SJCRH30 (cell line): ENCODE measurements at regions not wholly inside any gene's neighbourhood (a gene's known extent, or its start where the extent isn't known, plus 50 kb on each side); places are given as distances from the start of the nearest gene placed in this dataset.

Experiments used
- DNase-seq, 2 experiments: peaks; one replicate each; pipeline ENCODE4 v3.0.0-alpha.2; 2015 to 2020
- H3K27ac ChIP-seq: fragments of 250-450 bp; sonication (Bioruptor Pico); 2 replicates; pipeline ENCODE4 v1.5.1; 2020; ENCODE audit warnings: mild to moderate bottlenecking, moderate library complexity
- H3K27me3 ChIP-seq: fragments of 250-450 bp; sonication (Bioruptor Pico); 2 replicates; pipeline ENCODE4 v1.5.1; 2020; ENCODE audit warnings: mild to moderate bottlenecking, moderate library complexity
- H3K36me3 ChIP-seq: fragments of 250-450 bp; sonication (Bioruptor Pico); 2 replicates; pipeline ENCODE4 v1.5.1; 2020; ENCODE audit warnings: mild to moderate bottlenecking, moderate library complexity
- H3K4me1 ChIP-seq: fragments of 250-450 bp; sonication (Bioruptor Pico); 2 replicates; pipeline ENCODE4 v1.5.1; 2020; ENCODE audit warnings: mild to moderate bottlenecking, moderate library complexity
- H3K4me3 ChIP-seq: fragments of 250-450 bp; sonication (Bioruptor Pico); 2 replicates; pipeline ENCODE4 v1.5.1; 2020; ENCODE audit warnings: mild to moderate bottlenecking, moderate library complexity
- H3K9me3 ChIP-seq: fragments of 250-450 bp; sonication (Bioruptor Pico); replicated peaks from 2 replicates; pipeline ENCODE4 v1.5.1; 2020; ENCODE audit warnings: mild to moderate bottlenecking, moderate library complexity

GRCh38 chr13:40318366-40318765 is 348.1 kb downstream of the FOXO1 start:
- 0 out of 2 replicates have a peak, but pooled peaks cover 3% of the 10 kb centered on the region for H3K9me3 ChIP-seq
- no peak overlapping the region for H3K27ac ChIP-seq
- H3K27me3 ChIP-seq: no peaks in the 10 kb centered on the region
- DNase-seq: peak; percentile 96 to 98
- peaks cover 15% of the 10 kb centered on the region for H3K4me1 ChIP-seq
- H3K36me3 ChIP-seq: no peaks in the 10 kb centered on the region
- no peak overlapping the region for H3K4me3 ChIP-seq

DNA sequence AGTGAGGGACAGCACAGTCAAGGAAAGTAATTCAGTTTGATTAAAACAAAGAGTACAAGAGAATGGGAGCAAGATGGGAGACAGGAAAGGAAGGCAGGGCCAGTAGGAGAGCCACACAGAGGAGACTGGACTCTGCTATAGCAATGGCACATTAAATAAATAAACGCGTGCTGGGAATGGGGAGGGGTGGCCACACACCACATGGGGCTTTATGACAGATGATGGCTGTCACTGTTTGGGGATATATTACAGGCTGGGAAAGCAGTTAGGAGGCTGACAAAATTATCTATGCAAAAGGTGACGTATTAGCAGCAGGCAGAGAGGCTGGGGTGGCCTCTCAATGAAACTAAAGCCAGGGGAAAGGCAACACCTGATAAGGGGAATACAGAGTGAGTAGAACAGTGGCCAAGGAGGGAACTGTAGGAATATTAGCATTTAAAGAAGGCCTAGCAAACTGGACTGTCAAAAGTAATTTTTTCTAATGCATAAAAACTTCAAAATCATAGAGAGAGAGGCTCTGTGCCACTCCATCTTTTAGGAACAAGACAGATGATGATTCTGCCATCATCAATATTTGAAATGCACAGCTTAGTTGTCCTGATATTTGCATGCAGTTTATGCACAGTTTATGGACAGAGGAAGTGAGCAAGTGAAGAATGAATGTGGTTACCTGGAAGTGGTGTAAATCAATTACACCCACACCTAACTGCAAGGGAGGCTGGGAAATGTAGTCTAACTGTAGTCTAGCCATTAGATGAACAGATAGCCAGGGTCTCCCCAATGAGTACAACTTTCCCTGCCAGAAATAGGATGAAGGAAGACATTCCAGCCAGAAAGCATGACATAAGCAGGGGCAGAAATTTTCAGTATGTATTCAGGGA is 346.5 kb downstream of the FOXO1 start:
- Histone ChIP-seq H3K36me3 (no peaks in the 10 kb centered on the region), H3K9me3 (peaks cover 9% of the 10 kb centered on the region), H3K4me3 (no peak overlapping the region), H3K27ac (no peak overlapping the region), H3K4me1 (peaks cover 15% of the 10 kb centered on the region), H3K27me3 (no peaks in the 10 kb centered on the region)
- DNase-seq: no peak

DNA sequence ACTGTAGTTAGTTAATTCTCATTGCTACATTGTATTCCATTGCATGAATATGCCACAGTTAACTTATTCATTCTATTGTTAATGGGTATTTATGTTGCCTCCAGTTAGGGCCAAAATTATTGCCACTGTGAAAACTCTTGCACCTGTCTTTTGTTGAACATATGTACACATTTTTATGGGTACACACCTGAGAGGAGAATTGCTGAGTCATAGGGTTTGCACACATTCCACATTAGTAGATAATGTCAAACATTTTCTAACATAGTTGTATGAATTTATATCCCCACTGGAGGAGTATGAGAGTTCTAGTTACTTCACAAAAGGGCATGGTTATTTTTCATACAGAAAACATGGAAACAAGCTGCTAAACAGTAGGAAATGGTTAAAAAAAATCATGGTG is 338.4 kb downstream of the FOXO1 start:
- H3K36me3 ChIP-seq: no peaks in the 10 kb centered on the region
- H3K9me3 ChIP-seq: peaks cover 16% of the 10 kb centered on the region
- DNase-seq: no peak
- H3K4me1 ChIP-seq: peaks cover 4% of the 10 kb centered on the region; the same call in 1 of the 2 replicates
- H3K4me3 ChIP-seq: no peak overlapping the region
- H3K27me3 ChIP-seq: no peaks in the 10 kb centered on the region
- no peak overlapping the region for H3K27ac ChIP-seq

DNA sequence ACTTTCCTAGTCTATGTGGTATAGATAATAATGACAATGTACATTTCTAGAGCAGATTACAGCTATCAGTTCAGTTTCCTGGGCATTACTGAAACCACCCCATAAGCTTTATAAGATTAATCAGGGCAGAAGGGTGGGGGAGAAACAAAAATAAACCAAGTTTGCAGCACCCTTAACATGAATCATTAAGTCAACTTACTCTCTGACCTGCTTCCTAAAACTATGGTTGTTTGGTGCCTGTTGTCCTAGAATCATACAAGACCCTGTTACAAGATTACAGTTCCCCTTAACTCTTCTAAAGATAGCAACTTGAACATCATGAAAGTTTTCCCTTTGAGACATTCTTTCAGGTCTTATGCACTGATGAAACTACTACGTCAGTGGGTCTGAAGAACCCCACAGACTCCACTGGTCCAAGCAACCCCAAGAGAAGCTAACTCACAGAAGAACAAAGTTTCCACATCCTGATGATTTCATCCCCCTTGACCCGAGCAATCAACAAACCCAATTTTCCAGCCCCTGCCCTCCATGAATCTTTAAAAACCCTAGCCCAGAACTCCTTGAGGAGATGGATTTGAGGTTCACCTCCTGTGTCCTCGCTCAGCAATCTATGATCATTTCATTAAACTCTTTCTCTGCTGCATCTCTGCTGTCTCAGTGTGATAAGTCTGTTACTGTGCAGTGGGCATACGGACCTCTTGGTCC is 336.5 kb downstream of the FOXO1 start:
- H3K27me3 ChIP-seq: no peaks in the 10 kb centered on the region
- peaks cover 4% of the 10 kb centered on the region; the same call in 1 of the 2 replicates for H3K4me1 ChIP-seq
- no peak for DNase-seq
- H3K27ac ChIP-seq: no peak overlapping the region
- peaks cover 8% of the 10 kb centered on the region for H3K9me3 ChIP-seq
- no peaks in the 10 kb centered on the region for H3K36me3 ChIP-seq
- no peak overlapping the region for H3K4me3 ChIP-seq

GRCh38 chr13:40330950-40331349 is 335.5 kb downstream of the FOXO1 start:
- H3K4me1 ChIP-seq: peaks cover 4% of the 10 kb centered on the region; the same call in 1 of the 2 replicates
- DNase-seq: no peak
- H3K27ac ChIP-seq: no peak overlapping the region
- H3K27me3 ChIP-seq: no peaks in the 10 kb centered on the region
- H3K4me3 ChIP-seq: no peak overlapping the region
- H3K9me3 ChIP-seq: peaks cover 7% of the 10 kb centered on the region
- H3K36me3 ChIP-seq: no peaks in the 10 kb centered on the region

GRCh38 chr13:40331802-40332201 is 334.6 kb downstream of the FOXO1 start:
- peaks cover 5% of the 10 kb centered on the region for H3K9me3 ChIP-seq
- DNase-seq: no peak
- no peak overlapping the region for H3K4me3 ChIP-seq
- no peaks in the 10 kb centered on the region for H3K27me3 ChIP-seq
- peaks cover 4% of the 10 kb centered on the region; the same call in 1 of the 2 replicates for H3K4me1 ChIP-seq
- no peak overlapping the region for H3K27ac ChIP-seq
- no peaks in the 10 kb centered on the region for H3K36me3 ChIP-seq

DNA sequence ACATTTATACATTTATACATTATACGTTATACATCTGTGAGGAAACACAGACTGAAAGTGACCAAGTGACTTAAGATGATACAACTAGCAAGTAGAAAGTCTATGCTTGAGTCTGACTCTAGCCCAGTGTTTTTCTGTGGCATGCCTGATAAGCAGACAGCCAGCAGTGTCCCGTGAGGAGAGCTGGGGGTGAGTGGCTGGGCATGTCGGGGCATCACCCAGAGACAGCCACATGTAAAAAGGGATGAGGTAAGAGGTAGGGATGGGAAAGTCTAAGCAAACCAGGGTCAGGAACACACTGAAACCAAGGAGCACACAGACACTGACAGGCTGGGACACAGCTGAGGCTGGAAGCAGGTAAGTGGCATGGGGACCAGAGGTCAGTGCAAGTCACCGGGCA is 333.2 kb downstream of the FOXO1 start:
- Histone ChIP-seq H3K9me3 (no peaks in the 10 kb centered on the region), H3K27me3 (no peaks in the 10 kb centered on the region), H3K36me3 (no peaks in the 10 kb centered on the region), H3K4me3 (no peak overlapping the region), H3K27ac (no peak overlapping the region), H3K4me1 (peaks cover 4% of the 10 kb centered on the region; the same call in 1 of the 2 replicates)
- peak in 1 of 2 experiments; percentile 2 for DNase-seq

- H3K36me3 ChIP-seq: no peaks in the 10 kb centered on the region
- H3K4me1 ChIP-seq: peaks cover 4% of the 10 kb centered on the region; the same call in 1 of the 2 replicates
- no peak overlapping the region for H3K27ac ChIP-seq
- no peaks in the 10 kb centered on the region for H3K27me3 ChIP-seq
- peak in 1 of 2 experiments; percentile 1 for DNase-seq
- no peaks in the 10 kb centered on the region for H3K9me3 ChIP-seq
- no peak overlapping the region for H3K4me3 ChIP-seq
Observed at GRCh38 chr13:40334031-40334430, 332.4 kb downstream of the FOXO1 start.

DNA sequence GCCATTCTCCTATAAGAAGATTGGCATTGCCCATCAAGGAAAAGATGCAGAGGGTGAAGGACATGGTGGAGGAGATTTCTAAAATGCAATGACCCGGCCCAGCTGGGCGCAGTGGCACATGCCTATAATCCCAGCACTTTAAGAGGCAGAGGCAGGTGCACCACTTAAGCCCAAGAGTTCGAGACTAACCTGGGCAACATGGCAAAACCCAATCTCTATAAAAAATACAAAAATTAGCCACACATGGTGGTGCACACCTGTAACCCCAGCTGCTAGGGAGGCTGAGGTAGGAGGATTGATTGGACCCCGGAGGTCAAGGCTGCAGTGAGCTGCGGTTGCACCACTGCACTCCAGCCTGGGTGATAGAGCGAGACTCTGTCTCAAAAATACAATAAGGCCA is 331.8 kb downstream of the FOXO1 start:
- H3K9me3 ChIP-seq: no peaks in the 10 kb centered on the region
- DNase-seq: peak in 1 of 2 experiments; percentile 1
- H3K36me3 ChIP-seq: no peaks in the 10 kb centered on the region

DNA sequence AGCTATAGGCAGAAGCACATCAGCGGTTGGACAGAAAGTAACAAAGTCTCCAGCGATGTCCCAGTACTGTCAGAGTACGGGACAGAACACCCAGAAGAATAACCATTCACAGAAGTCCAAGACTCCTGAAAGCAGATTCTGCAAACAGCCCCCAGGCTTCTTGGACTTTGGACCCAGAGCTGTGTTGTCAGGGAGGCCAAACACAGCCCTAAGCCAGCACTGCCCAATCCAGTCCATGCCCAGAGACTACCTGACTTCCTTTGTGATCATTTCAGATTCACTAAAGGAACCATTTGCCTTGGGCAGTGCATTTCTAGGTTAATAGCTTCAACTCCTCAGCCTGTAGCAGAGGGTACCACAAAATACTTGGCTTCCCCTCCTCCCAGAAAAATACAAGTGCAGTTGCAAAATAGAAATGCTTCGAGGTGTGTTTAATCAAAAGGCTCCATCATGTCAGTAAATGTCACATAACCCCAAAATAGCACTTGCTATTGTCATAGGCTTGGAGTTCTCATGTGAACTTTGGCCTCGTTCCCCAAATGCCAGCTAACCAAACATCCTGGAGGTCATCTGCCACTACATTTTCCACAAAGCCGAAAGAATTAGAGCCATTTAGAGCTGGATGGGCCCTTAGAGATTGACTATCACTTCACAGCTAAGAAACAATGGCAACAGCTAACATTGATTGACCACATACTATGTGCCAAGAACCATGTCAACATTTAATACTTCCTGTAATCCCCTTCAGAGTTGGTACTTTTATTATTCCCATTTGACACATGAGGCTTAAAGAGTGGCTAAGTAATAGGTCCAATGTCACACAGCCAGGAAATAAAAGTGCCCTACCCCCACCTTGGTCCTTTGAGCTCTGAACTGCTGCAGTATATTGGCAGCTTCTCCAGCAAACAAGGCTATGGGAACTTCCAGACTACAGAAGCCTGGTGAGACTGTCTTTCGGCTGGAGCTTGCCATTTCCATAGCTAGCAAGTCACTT is 329.9 kb downstream of the FOXO1 start:
- Histone ChIP-seq H3K36me3 (no peaks in the 10 kb centered on the region), H3K9me3 (no peaks in the 10 kb centered on the region), H3K27me3 (no peaks in the 10 kb centered on the region), H3K27ac (no peak overlapping the region), H3K4me3 (no peak overlapping the region), H3K4me1 (peaks cover 14% of the 10 kb centered on the region)
- DNase-seq: no peak

More for the DNA sequence above, 331.8 kb downstream of the FOXO1 start:
- Histone ChIP-seq H3K27ac (no peak overlapping the region), H3K27me3 (no peaks in the 10 kb centered on the region), H3K4me1 (peaks cover 4% of the 10 kb centered on the region; the same call in 1 of the 2 replicates), H3K4me3 (no peak overlapping the region)

GRCh38 chr13:40337651-40338050 is 328.8 kb downstream of the FOXO1 start:
- no peaks in the 10 kb centered on the region for H3K36me3 ChIP-seq
- H3K4me3 ChIP-seq: no peak overlapping the region
- H3K9me3 ChIP-seq: no peaks in the 10 kb centered on the region
- no peak overlapping the region for H3K27ac ChIP-seq
- DNase-seq: no peak
- H3K4me1 ChIP-seq: peaks cover 20% of the 10 kb centered on the region
- no peaks in the 10 kb centered on the region for H3K27me3 ChIP-seq

- Histone ChIP-seq H3K4me3 (no peak overlapping the region), H3K27me3 (no peaks in the 10 kb centered on the region), H3K9me3 (no peaks in the 10 kb centered on the region), H3K4me1 (peaks cover 26% of the 10 kb centered on the region), H3K27ac (no peak overlapping the region), H3K36me3 (no peaks in the 10 kb centered on the region)
- peak in 1 of 2 experiments; percentile 2 for DNase-seq
Observed at GRCh38 chr13:40338217-40338616, 328.2 kb downstream of the FOXO1 start.

- Histone ChIP-seq H3K4me1 (peaks cover 46% of the 10 kb centered on the region), H3K27me3 (no peaks in the 10 kb centered on the region), H3K4me3 (no peak overlapping the region), H3K9me3 (no peaks in the 10 kb centered on the region), H3K36me3 (no peaks in the 10 kb centered on the region), H3K27ac (no peak overlapping the region; the same call in 1 of the 2 replicates)
- peak; percentile 56 to 57 for DNase-seq
Observed at GRCh38 chr13:40340368-40341095, 325.9 kb downstream of the FOXO1 start.

- H3K36me3 ChIP-seq: no peaks in the 10 kb centered on the region
- peaks cover 46% of the 10 kb centered on the region for H3K4me1 ChIP-seq
- peak overlapping the region; percentile 0; the same call in 1 of the 2 replicates for H3K27ac ChIP-seq
- H3K9me3 ChIP-seq: no peaks in the 10 kb centered on the region
- no peaks in the 10 kb centered on the region for H3K27me3 ChIP-seq
- peak in 1 of 2 experiments; percentile 43 for DNase-seq
- no peak overlapping the region for H3K4me3 ChIP-seq
Observed at GRCh38 chr13:40341096-40341471, 325.4 kb downstream of the FOXO1 start.
